Smooth muscle cell (in vitro differentiated cells): ENCODE measurements at regions not wholly inside any gene's neighbourhood (a gene's known extent, or its start where the extent isn't known, plus 50 kb on each side); places are given as distances from the start of the nearest gene placed in this dataset.

ENCODE experiments used
- DNase-seq: peaks from one replicate; lab custom pipeline; 2025; ENCODE audit not compliant: unreplicated experiment; lab: John Stamatoyannopoulos, UW
- H2AFZ ChIP-seq: fragments of 200-600 bp; sonication (generic); 2 replicates; pipeline ENCODE4 v1.6.0; 2016; ENCODE audit warnings: antibody characterized with exemption, low read depth, mild to moderate bottlenecking
- H3F3A ChIP-seq: fragments of 200-600 bp; sonication (generic); 2 replicates; pipeline ENCODE4 v1.6.0; 2017; ENCODE audit warnings: antibody characterized with exemption, low read depth
- H3K27ac ChIP-seq: fragments of 200-600 bp; sonication (generic); 2 replicates; pipeline ENCODE4 v1.5.1; 2016; ENCODE audit warnings: low read depth, mild to moderate bottlenecking
- H3K27me3 ChIP-seq: fragments of 200-600 bp; sonication (generic); 2 replicates; pipeline ENCODE4 v1.6.1; 2016; ENCODE audit warnings: low read depth, mild to moderate bottlenecking
- H3K36me3 ChIP-seq: fragments of 200-600 bp; sonication (generic); 2 replicates; pipeline ENCODE4 v1.5.1; 2016; ENCODE audit warnings: low read depth
- H3K4me1 ChIP-seq: fragments of 200-600 bp; sonication (generic); 2 replicates; pipeline ENCODE4 v1.5.1; 2016; ENCODE audit warnings: low read depth
- H3K4me2 ChIP-seq: fragments of 200-600 bp; sonication (generic); 2 replicates; pipeline ENCODE4 v1.6.0; 2016; ENCODE audit warnings: mild to moderate bottlenecking
- H3K4me3 ChIP-seq: fragments of 200-600 bp; sonication (generic); 2 replicates; pipeline ENCODE4 v1.5.1; 2016; ENCODE audit warnings: mild to moderate bottlenecking
- H3K79me2 ChIP-seq: fragments of 200-600 bp; sonication (generic); 2 replicates; pipeline ENCODE4 v1.6.0; 2016; ENCODE audit warnings: low read depth, mild to moderate bottlenecking
- H3K9ac ChIP-seq: fragments of 200-600 bp; sonication (generic); 2 replicates; pipeline ENCODE4 v1.6.0; 2016; ENCODE audit warnings: low read depth
- H3K9me3 ChIP-seq: fragments of 200-600 bp; sonication (generic); replicated peaks from 2 replicates; pipeline ENCODE4 v1.5.1; 2016; ENCODE audit warnings: low read depth
- H4K20me1 ChIP-seq: fragments of 200-600 bp; sonication (generic); 2 replicates; pipeline ENCODE4 v1.6.0; 2016; ENCODE audit warnings: low read depth
- CTCF ChIP-seq: fragments of 200-600 bp; sonication (generic); IDR thresholded peaks from 2 replicates; pipeline ENCODE4 v1.5.1; 2017; ENCODE audit warnings: borderline replicate concordance, mild to moderate bottlenecking, antibody characterized with exemption; ENCODE audit not compliant: insufficient read depth, poor library complexity, severe bottlenecking
- WGBS: methylation state at CpG from one replicate; pipeline ENCODE4 v1.1.7; 2016; ENCODE audit warnings: low lambda C conversion rate; 5-methylcytosine and 5-hydroxymethylcytosine counted together

- TF ChIP-seq CTCF = no peak
- Histone ChIP-seq H4K20me1 (no peaks in the 10 kb centered on the region), H3K4me3 (no peak overlapping the region), H2AFZ (no peak overlapping the region), H3K9me3 (no peaks in the 10 kb centered on the region), H3K4me1 (no peaks in the 10 kb centered on the region), H3K9ac (no peak overlapping the region), H3K36me3 (no peaks in the 10 kb centered on the region), H3K79me2 (no peaks in the 10 kb centered on the region), H3K27ac (no peak overlapping the region), H3K4me2 (no peak overlapping the region), H3F3A (no peaks in the 10 kb centered on the region), H3K27me3 (no peaks in the 10 kb centered on the region)
- 86% methylated on average over 1 of the region's 1 CpG for WGBS
- no peak for DNase-seq
These were observed 712.0 kb downstream of the MAT2B start for GRCh38 chr5:164217464-164217863.

- Histone ChIP-seq H3K9ac (no peak overlapping the region), H2AFZ (no peak overlapping the region), H3K9me3 (no peaks in the 10 kb centered on the region), H3K4me3 (no peak overlapping the region), H4K20me1 (no peaks in the 10 kb centered on the region), H3K79me2 (no peaks in the 10 kb centered on the region), H3K4me2 (no peak overlapping the region), H3K27me3 (no peaks in the 10 kb centered on the region), H3K36me3 (no peaks in the 10 kb centered on the region), H3F3A (no peaks in the 10 kb centered on the region), H3K27ac (no peak overlapping the region), H3K4me1 (no peaks in the 10 kb centered on the region)
- no peak for TF ChIP-seq CTCF
- no peak for DNase-seq
These were observed 715.1 kb downstream of the MAT2B start for GRCh38 chr5:164220522-164220921.

GRCh38 chr5:164224236-164224635 lies 718.8 kb downstream of the MAT2B start:
- WGBS = 92% methylated on average over 2 of the region's 2 CpGs
- Histone ChIP-seq H3K79me2 (no peaks in the 10 kb centered on the region), H2AFZ (no peak overlapping the region), H4K20me1 (no peaks in the 10 kb centered on the region), H3K4me1 (no peaks in the 10 kb centered on the region), H3K36me3 (no peaks in the 10 kb centered on the region), H3K9me3 (no peaks in the 10 kb centered on the region), H3F3A (no peaks in the 10 kb centered on the region), H3K27me3 (no peaks in the 10 kb centered on the region), H3K9ac (no peak overlapping the region), H3K27ac (no peak overlapping the region), H3K4me3 (no peak overlapping the region), H3K4me2 (no peak overlapping the region)
- no peak for DNase-seq
- TF ChIP-seq CTCF = no peak

- no peak for DNase-seq
- 94% methylated on average over 2 of the region's 2 CpGs for WGBS
- Histone ChIP-seq H3K36me3 (no peaks in the 10 kb centered on the region), H3K27me3 (no peaks in the 10 kb centered on the region), H3K4me2 (no peak overlapping the region), H3K4me3 (no peak overlapping the region), H3K79me2 (no peaks in the 10 kb centered on the region), H3K9me3 (no peaks in the 10 kb centered on the region), H3K27ac (no peak overlapping the region), H3K9ac (no peak overlapping the region), H3F3A (no peaks in the 10 kb centered on the region), H2AFZ (no peak overlapping the region), H3K4me1 (no peaks in the 10 kb centered on the region), H4K20me1 (no peaks in the 10 kb centered on the region)
- TF ChIP-seq CTCF = no peak
These were observed 719.4 kb downstream of the MAT2B start for GRCh38 chr5:164224772-164225171.
